OCI-LY1 (cell line): ENCODE measurements at regions not wholly inside any gene's neighbourhood (a gene's known extent, or its start where the extent isn't known, plus 50 kb on each side); places are given as distances from the start of the nearest gene placed in this dataset.

Experiments used
- CTCF ChIP-seq: fragments of 200-600 bp; sonication (generic), shearing (Covaris generic); IDR thresholded peaks from 2 replicates; pipeline ENCODE4 v1.5.1; 2017; ENCODE audit warnings: mild to moderate bottlenecking, antibody characterized with exemption, low read length, moderate library complexity, mixed read lengths
- EZH2 ChIP-seq: fragments of 200-600 bp; sonication (generic), shearing (Covaris generic); IDR thresholded peaks from 2 replicates; pipeline ENCODE4 v1.8.0; 2017; ENCODE audit warnings: borderline replicate concordance, mixed run types, mild to moderate bottlenecking, antibody characterized with exemption, low read length, moderate library complexity, mixed read lengths

- TF ChIP-seq CTCF: no peak
- no peak for TF ChIP-seq EZH2
Observed at GRCh38 chr4:18611026-18611425, 589.5 kb upstream of the LCORL start.
